GM19238 (cell line): ENCODE measurements at regions not wholly inside any gene's neighbourhood (a gene's known extent, or its start where the extent isn't known, plus 50 kb on each side); places are given as distances from the start of the nearest gene placed in this dataset.
"Not testable (repeated sequence)": the region's sequence is repeated elsewhere in the genome, so short reads cannot be mapped to it uniquely, and the experiment has no call there.

Source experiments
- DNase-seq: peaks from one replicate; pipeline ENCODE4 v3.0.0; 2011; ENCODE audit warnings: low spot score; ENCODE audit not compliant: insufficient read length

GRCh38 chr13:63741814-63742101, 2326.1 kb upstream of the PCDH20 start:
- not testable (repeated sequence) for DNase-seq

DNA sequence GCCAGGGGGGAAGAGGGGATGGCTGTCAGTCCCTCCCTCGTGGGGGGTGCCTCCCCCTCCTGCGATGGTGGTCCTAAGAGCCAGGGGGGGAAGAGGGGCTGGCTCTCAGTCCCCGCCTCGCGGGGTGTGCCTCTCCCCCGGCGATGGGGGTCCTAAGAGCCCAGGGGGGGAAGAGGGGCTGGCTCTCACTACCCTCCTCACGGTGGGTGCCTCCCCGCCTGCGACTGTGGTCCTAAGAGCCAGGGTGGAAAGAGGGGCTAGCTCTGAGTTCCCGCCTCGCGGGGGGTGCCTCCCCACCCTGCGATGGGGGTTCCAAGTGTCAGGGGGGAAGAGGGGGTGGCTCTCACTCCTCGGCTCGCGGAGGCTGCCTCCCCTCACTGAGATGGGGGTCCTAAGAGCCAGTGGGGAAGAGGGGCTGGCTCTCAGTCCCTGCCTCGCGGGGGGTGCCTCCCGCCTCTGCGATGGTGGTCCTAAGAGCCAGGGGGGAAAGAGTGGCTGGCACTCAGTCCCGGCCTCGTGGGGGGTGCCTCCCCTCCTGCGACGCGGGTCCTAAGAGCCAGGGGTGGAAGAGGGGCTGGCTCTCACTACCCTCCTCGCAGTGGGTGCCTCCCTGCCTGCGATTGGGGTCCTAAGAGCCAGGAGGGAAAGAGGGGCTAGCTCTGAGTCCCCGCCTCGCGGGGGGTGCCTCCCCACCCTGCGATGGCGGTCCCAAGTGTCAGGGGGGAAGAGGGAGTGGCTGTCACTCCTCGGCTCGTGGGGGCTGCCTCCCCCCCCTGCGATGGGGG, 2325.6 kb upstream of the PCDH20 start:
- DNase-seq, result no peak

DNA sequence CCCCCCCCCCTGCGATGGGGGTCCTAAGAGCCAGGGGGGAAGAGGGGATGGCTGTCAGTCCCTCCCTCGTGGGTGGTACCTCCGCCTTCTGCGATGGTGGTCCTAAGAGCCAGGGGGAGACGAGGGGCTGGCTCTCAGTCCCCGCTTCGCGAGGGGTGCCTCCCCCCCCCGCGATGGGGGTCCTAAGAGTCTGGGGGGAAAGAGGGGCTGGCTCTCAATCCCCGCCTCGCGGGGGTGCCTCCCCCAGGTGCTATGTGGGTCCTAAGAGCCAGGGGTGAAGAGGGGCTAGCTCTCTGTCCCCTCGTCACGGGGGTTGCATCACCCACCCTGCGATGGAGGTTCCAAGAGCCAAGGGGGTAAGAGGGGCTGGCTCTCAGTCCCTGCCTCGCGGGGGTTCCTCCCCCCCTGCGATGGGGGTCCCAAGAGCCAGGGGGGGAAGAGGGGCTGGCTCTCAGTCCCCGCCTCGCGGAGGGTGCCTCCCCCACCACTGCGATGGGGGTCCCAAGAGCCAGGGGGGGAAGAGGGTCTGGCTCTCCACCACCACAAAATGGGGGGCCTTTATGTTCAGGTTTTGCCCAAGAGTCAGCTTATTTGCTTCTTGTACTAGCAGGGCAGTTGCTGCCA, 2323.6 kb upstream of the PCDH20 start:
- not testable (repeated sequence) for DNase-seq

- DNase-seq, result no peak
Observed at GRCh38 chr13:63737418-63737817, 2321.8 kb upstream of the PCDH20 start.

DNA sequence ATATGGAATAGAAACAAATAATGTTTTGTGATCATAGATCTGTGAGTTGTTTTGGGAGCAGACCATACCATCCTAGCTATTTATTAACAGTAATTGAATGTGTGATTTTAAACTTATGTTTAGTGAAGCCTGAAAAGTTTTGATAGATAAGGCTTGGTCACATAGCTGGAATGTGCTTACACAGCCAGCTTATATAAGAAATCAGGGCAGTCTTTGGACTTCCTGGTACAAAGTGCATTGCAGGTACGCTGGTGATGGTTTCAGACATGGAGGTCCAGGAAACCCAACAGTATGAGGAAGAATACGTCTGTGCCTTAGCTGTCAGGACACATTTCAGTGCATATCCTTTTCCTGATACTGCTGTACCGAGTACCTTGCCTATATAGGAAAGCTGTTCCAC, 2316.2 kb upstream of the PCDH20 start:
- no peak for DNase-seq

- DNase-seq, result not testable (repeated sequence)
Observed at GRCh38 chr13:63712159-63712558, 2296.5 kb upstream of the PCDH20 start.

DNA sequence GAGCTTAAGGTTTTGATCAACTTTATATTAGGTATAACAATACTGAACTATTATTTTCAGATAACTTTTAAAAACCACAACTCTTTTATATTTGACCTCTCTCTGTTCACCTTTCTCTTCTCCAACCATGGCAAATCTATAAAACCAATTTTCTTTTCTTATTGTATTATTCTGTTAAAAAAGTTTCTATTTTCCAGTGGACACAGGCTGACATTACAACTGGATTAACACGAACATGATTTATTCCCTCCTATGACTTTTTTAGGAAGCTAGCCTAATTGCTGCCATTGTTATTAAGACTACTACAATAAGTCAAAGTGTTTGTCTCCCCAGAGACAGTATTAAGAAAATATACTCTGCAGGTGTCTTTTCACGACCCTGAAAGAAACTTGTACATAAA, 2291.1 kb upstream of the PCDH20 start:
- no peak for DNase-seq

GRCh38 chr13:63704521-63704920, 2288.9 kb upstream of the PCDH20 start:
- no peak for DNase-seq

DNA sequence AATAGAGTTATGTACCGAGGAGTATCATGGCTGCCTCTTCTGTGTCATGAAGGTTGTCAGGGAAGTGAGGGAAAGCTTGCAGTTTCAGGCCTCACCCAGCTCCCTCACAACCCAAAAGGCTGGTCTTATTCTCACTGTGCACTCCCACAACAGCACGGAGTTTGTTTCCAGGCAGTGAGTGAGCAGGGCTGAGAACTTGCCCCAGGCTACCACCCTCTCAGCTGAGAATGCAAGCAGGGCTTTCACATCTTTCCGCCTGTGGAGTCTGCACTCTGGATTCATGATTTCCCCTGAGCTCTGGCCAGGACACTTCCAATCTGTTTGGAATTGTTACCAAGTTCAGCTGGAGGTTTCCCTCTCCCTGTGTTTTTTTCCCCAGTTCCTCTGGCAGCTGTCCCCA, 2284.7 kb upstream of the PCDH20 start:
- DNase-seq, result no peak

DNA sequence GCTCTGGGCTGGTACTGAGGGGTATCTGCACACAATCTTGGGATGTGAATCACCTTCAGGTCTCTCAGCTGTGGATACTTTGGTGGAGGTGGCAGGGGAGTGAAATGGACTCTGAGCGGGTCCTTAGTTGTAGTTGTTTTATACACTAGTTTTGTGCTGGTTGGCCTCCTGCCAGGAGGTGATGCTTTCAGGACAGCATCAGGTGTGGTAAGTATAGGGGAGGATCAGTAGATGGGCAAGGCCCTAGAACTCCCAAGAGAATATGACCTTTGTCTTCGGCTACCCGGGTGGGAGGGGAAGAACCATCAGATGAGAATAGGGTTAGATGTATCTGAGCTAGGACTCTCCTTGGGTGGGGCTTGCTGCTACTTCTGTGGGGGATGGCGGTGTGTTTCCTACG, 2284.3 kb upstream of the PCDH20 start:
- DNase-seq, result no peak

GRCh38 chr13:63696055-63696454, 2280.4 kb upstream of the PCDH20 start:
- no peak for DNase-seq

GRCh38 chr13:63693696-63694095, 2278.0 kb upstream of the PCDH20 start:
- no peak for DNase-seq

DNA sequence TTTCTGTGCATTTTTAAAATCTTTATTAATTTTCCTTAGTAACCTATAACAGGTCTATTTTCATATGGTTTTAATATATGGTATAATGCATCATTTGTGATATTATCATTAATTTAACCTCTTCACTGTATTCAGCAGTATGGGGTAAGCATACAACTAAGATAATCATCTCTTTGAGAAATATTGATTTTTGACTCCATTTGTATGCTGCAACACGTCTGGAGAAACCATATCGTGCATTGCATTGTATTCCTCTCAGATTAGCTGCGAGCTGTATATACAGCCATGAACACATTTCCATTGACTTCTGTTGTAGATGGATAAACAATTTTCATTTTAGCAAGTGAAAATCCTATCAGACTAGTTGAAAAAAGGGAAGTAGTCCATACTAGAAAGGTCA, 2275.8 kb upstream of the PCDH20 start:
- no peak for DNase-seq

GRCh38 chr13:63690672-63691071, 2275.0 kb upstream of the PCDH20 start:
- no peak for DNase-seq

DNA sequence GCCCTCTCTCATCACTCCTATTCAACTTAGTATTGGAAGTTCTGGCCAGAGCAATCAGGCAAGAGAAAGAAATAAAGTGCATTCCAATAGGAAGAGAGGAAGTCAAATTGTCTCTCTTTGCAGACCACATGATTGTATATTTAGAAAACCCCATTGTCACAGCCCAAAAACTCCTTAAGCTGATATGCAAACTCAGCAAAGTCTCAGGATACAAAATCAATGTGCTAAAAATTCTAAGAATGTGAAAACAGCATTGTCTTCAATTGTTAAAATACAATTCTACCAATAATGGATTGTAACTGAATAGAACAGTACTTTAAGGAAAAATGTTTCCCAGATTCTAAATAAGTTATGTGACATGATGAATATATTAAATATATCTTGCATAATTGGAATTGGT, 2269.2 kb upstream of the PCDH20 start:
- no peak for DNase-seq

GRCh38 chr13:63680704-63681103, 2265.1 kb upstream of the PCDH20 start:
- no peak for DNase-seq

- DNase-seq, result no peak
Observed at GRCh38 chr13:63671296-63671695, 2255.6 kb upstream of the PCDH20 start.

DNA sequence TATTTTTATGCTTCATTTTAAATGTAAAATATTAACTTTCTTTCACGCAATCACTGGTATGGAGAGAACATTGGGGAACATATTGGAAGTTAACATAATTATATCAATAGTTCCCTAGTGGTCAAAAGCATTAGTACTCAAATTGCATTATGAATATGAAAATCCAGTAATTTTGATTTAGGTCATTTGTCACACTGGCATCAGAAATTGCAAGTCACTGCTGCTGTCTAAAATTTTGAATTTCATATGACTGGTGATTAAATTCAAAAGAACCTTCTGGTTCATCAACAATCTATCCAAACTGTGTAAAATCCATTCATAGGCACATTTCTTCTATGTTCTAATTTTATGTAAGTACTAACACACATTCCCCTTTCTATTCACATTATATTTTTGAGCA, 2235.7 kb upstream of the PCDH20 start:
- DNase-seq, result no peak

DNA sequence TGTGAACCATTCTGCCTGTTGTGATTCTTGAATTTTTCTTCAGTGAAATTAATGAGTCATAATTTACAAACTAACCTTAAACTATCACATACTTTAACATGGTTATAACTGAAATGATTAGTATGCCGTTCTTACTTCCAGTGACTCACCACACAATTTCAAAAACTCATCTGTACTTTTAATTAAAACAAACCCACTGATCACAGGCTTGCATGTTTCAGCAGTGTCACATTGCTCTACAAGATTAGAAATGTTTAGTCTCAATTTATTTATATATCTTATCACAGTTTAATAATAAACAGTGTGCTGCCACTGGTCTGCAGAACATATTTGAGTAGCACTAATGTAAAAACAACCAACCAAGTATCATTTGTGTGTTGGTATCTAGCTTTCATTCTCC, 2227.9 kb upstream of the PCDH20 start:
- no peak for DNase-seq

DNA sequence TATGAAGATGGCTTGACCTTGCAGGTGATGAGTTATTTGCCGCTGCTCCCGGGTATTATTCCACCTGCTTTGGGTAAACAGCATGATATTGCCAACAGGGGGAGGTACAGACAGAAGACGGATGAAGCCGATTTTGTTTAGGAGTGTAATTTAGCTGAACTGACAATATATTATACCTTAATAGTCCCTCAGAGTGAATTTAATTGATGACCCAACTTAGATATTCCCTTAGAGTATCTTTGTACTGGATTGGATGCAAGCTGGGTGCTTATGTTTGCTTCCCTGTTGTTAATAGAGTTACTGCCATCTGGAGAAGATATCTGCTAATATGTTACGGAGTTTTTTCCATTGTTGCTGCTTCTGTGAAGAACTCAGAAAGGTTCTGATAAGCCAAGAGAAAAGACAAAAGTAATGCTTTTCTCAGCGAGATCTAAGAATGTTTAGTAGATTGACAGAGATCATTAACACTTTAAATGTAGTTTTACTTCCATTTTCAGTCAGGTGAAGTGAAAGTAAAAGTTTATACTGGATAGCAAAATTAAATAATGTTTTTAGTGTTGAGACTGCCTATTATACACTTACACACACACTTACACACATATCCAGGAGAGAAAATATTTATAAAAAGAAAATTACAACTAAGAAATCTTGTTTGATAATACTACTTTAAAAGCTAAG, 2220.8 kb upstream of the PCDH20 start:
- no peak for DNase-seq

GRCh38 chr13:63632321-63632720, 2216.7 kb upstream of the PCDH20 start:
- no peak for DNase-seq

DNA sequence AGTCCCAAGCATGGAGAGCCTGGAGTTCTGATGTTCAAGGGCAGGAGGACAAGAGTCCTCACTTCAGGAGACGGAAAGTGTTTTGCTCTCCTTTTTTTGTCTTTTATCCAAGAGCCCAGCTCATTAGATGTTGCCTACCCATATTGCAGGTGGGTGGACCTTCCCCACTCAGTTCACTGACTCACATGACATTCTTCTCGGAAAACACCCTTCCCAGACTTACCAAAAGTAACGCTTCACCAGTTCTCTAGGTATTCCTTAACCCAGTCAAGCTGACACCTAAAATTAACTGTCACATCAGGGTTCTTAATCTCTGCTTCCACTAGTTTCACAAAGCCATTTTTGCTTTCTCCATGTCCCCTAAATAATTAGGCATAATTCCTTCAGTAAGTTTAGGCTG, 2215.4 kb upstream of the PCDH20 start:
- DNase-seq, result no peak

GRCh38 chr13:63629591-63629990, 2213.9 kb upstream of the PCDH20 start:
- DNase-seq, result no peak
